Astrocyte (in vitro differentiated cells and primary cell): ENCODE measurements at regions not wholly inside any gene's neighbourhood (a gene's known extent, or its start where the extent isn't known, plus 50 kb on each side); places are given as distances from the start of the nearest gene placed in this dataset.

ENCODE experiments used
- DNase-seq: peaks from one replicate; pipeline ENCODE4 v3.0.0-alpha.2; 2010; ENCODE audit warnings: low read depth
- FAIRE-seq: peaks from 2 replicates; lab custom pipeline; 2011; peaks lifted over from hg19 to GRCh38; lab: Jason Lieb, UNC
- H2AFZ ChIP-seq: 2 replicates; pipeline ENCODE4 v1.6.0; 2012; ENCODE audit warnings: low read depth, low read length, inconsistent platforms
- H3K27ac ChIP-seq: 2 replicates; pipeline ENCODE4 v1.5.1; 2011; ENCODE audit warnings: low read depth, low read length, inconsistent platforms
- H3K27me3 ChIP-seq: 2 replicates; pipeline ENCODE4 v1.6.0; 2011; ENCODE audit warnings: low read length, inconsistent platforms; ENCODE audit not compliant: insufficient read depth
- H3K36me3 ChIP-seq: 2 replicates; pipeline ENCODE4 v1.5.1; 2011; ENCODE audit warnings: low read length, inconsistent platforms; ENCODE audit not compliant: insufficient read depth
- H3K4me1 ChIP-seq: 2 replicates; pipeline ENCODE4 v1.5.1; 2011; ENCODE audit warnings: low read length, inconsistent platforms; ENCODE audit not compliant: insufficient read depth
- H3K4me2 ChIP-seq: 2 replicates; pipeline ENCODE4 v1.6.0; 2012; ENCODE audit warnings: low read length, inconsistent platforms
- H3K4me3 ChIP-seq: 2 replicates; pipeline ENCODE4 v1.5.1; 2011; ENCODE audit warnings: low read depth, mild to moderate bottlenecking, low read length, inconsistent platforms; ENCODE audit not compliant: insufficient read depth
- H3K79me2 ChIP-seq: 2 replicates; pipeline ENCODE4 v1.6.0; 2012; ENCODE audit warnings: mild to moderate bottlenecking, low read length, inconsistent platforms; ENCODE audit not compliant: insufficient read depth
- H3K9ac ChIP-seq: 2 replicates; pipeline ENCODE4 v1.6.0; 2012; ENCODE audit warnings: mild to moderate bottlenecking, low read length, inconsistent platforms
- H3K9me3 ChIP-seq: 2 replicates; pipeline ENCODE4 v1.5.1; 2012; ENCODE audit warnings: low read depth, mild to moderate bottlenecking, low read length, inconsistent platforms; ENCODE audit not compliant: insufficient read depth
- H4K20me1 ChIP-seq: 2 replicates; pipeline ENCODE4 v1.6.0; 2012; ENCODE audit warnings: low read length, inconsistent platforms; ENCODE audit not compliant: insufficient read depth
- H3K27ac Mint-ChIP-seq: one replicate; pipeline ENCODE4 v1.8.0; 2021; ENCODE audit warnings: mild to moderate bottlenecking, mixed read lengths; ENCODE audit not compliant: unreplicated experiment
- H3K27me3 Mint-ChIP-seq: one replicate; pipeline ENCODE4 v1.8.0; 2021; ENCODE audit warnings: low read depth, mixed read lengths; ENCODE audit not compliant: unreplicated experiment
- H3K36me3 Mint-ChIP-seq: one replicate; pipeline ENCODE4 v1.8.0; 2021; ENCODE audit warnings: low read depth, mixed read lengths; ENCODE audit not compliant: unreplicated experiment
- H3K4me1 Mint-ChIP-seq: one replicate; pipeline ENCODE4 v1.8.0; 2021; ENCODE audit warnings: low read depth, mixed read lengths; ENCODE audit not compliant: unreplicated experiment
- H3K4me3 Mint-ChIP-seq: one replicate; pipeline ENCODE4 v1.8.0; 2021; ENCODE audit warnings: mild to moderate bottlenecking, moderate library complexity, mixed read lengths; ENCODE audit not compliant: unreplicated experiment
- H3K9me3 Mint-ChIP-seq: one replicate; pipeline ENCODE4 v1.8.0; 2021; ENCODE audit warnings: mild to moderate bottlenecking, mixed read lengths; ENCODE audit not compliant: unreplicated experiment
- EZH2 ChIP-seq: IDR thresholded peaks from 2 replicates; pipeline ENCODE4 v1.6.1; 2012; ENCODE audit warnings: mild to moderate bottlenecking, low read length, inconsistent platforms; ENCODE audit not compliant: insufficient read depth
- TF ChIP-seq, protein P1 (sequence below): IDR thresholded peaks from 2 replicates; pipeline ENCODE4 v1.5.1; 2011; ENCODE audit warnings: low read depth, mild to moderate bottlenecking, inconsistent platforms, low read length, moderate library complexity; ENCODE audit not compliant: insufficient read depth

GRCh38 chr10:78617631-78618030, 451.1 kb upstream of the ZMIZ1 start:
- H3K4me1 Mint-ChIP-seq: no peaks in the 10 kb centered on the region
- peaks cover 4% of the 10 kb centered on the region for H3K36me3 Mint-ChIP-seq
- Histone ChIP-seq H4K20me1 (no peaks in the 10 kb centered on the region), H3K27ac (no peak overlapping the region), H3K79me2 (no peaks in the 10 kb centered on the region), H3K4me3 (no peak overlapping the region), H3K4me1 (no peaks in the 10 kb centered on the region), H3K36me3 (no peaks in the 10 kb centered on the region), H3K9ac (no peak overlapping the region), H3K4me2 (no peak overlapping the region), H2AFZ (no peak overlapping the region), H3K27me3 (peaks cover 19% of the 10 kb centered on the region), H3K9me3 (no peaks in the 10 kb centered on the region)
- no peak overlapping the region for H3K27ac Mint-ChIP-seq
- peaks cover 70% of the 10 kb centered on the region for H3K27me3 Mint-ChIP-seq
- no peak overlapping the region for H3K4me3 Mint-ChIP-seq
- DNase-seq: no peak
- TF ChIP-seq EZH2: no peak
- TF ChIP-seq, protein P1, sequence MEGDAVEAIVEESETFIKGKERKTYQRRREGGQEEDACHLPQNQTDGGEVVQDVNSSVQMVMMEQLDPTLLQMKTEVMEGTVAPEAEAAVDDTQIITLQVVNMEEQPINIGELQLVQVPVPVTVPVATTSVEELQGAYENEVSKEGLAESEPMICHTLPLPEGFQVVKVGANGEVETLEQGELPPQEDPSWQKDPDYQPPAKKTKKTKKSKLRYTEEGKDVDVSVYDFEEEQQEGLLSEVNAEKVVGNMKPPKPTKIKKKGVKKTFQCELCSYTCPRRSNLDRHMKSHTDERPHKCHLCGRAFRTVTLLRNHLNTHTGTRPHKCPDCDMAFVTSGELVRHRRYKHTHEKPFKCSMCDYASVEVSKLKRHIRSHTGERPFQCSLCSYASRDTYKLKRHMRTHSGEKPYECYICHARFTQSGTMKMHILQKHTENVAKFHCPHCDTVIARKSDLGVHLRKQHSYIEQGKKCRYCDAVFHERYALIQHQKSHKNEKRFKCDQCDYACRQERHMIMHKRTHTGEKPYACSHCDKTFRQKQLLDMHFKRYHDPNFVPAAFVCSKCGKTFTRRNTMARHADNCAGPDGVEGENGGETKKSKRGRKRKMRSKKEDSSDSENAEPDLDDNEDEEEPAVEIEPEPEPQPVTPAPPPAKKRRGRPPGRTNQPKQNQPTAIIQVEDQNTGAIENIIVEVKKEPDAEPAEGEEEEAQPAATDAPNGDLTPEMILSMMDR: no peak
- FAIRE-seq: no peak
- H3K9me3 Mint-ChIP-seq: peaks cover 4% of the 10 kb centered on the region

- H3K4me1 Mint-ChIP-seq: peaks cover under 1% of the 10 kb centered on the region
- Histone ChIP-seq H3K4me3 (no peak overlapping the region), H4K20me1 (no peaks in the 10 kb centered on the region), H3K4me1 (no peaks in the 10 kb centered on the region), H2AFZ (no peak overlapping the region), H3K79me2 (no peaks in the 10 kb centered on the region), H3K36me3 (no peaks in the 10 kb centered on the region), H3K27me3 (peaks cover 19% of the 10 kb centered on the region), H3K4me2 (no peak overlapping the region), H3K9me3 (no peaks in the 10 kb centered on the region), H3K9ac (no peak overlapping the region), H3K27ac (no peak overlapping the region)
- DNase-seq: no peak
- H3K4me3 Mint-ChIP-seq: no peak overlapping the region
- no peak for FAIRE-seq
- peaks cover 70% of the 10 kb centered on the region for H3K27me3 Mint-ChIP-seq
- peaks cover 4% of the 10 kb centered on the region for H3K9me3 Mint-ChIP-seq
- peaks cover 4% of the 10 kb centered on the region for H3K36me3 Mint-ChIP-seq
- no peak overlapping the region for H3K27ac Mint-ChIP-seq
- TF ChIP-seq, protein P1: no peak
- no peak for TF ChIP-seq EZH2
Observed at GRCh38 chr10:78618050-78618449, 450.7 kb upstream of the ZMIZ1 start.

DNA sequence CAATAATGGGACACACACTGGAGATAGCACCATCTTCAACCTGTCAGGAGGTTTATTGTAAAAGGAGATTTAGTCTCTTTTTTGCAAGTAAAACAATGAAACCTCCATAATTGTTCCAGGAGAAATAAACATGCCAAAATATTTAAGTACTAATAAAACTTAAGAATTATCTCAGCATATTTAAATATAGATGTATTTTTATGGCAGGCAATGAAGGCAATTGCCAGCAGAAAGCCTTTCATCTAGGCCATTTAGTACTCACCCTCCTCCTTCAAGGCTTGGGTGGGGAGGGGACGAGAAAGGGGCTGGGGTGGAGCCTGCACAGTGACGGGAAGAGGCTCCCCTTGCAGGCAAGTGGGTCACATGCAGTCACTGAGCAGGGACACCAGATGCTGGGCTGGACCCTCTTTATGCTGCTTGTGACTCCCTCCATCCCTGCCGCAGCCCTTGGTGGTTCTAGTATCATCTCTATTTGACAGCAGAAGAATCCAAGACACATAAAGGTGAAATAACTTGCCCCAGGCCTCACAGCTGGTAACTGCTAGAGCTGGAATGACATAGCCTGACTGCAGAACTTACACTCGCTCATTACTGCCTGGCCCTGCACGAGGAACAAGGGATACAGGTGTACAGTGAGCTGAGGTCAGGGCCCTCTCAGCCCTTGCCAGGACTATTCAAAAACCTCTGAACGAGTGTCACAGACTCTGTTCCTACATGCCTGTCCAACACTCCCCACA, 449.5 kb upstream of the ZMIZ1 start:
- Histone ChIP-seq H3K4me2 (no peak overlapping the region), H3K4me1 (peaks cover 7% of the 10 kb centered on the region), H3K9ac (no peak overlapping the region), H3K4me3 (no peak overlapping the region), H2AFZ (no peak overlapping the region), H3K27me3 (peaks cover 16% of the 10 kb centered on the region), H3K79me2 (no peaks in the 10 kb centered on the region), H3K27ac (no peak overlapping the region), H3K36me3 (no peaks in the 10 kb centered on the region), H4K20me1 (no peaks in the 10 kb centered on the region), H3K9me3 (no peaks in the 10 kb centered on the region)
- H3K27ac Mint-ChIP-seq: no peak overlapping the region
- peaks cover 4% of the 10 kb centered on the region for H3K9me3 Mint-ChIP-seq
- TF ChIP-seq, protein P1: no peak
- no peak for TF ChIP-seq EZH2
- FAIRE-seq (no peak), DNase-seq (no peak)
- H3K27me3 Mint-ChIP-seq: peaks cover 63% of the 10 kb centered on the region
- H3K4me3 Mint-ChIP-seq: no peak overlapping the region
- H3K36me3 Mint-ChIP-seq: peaks cover 4% of the 10 kb centered on the region
- H3K4me1 Mint-ChIP-seq: peaks cover 12% of the 10 kb centered on the region
